GM18517 (cell line): ENCODE measurements at regions not wholly inside any gene's neighbourhood (a gene's known extent, or its start where the extent isn't known, plus 50 kb on each side); places are given as distances from the start of the nearest gene placed in this dataset.
"Not testable (repeated sequence)": the region's sequence is repeated elsewhere in the genome, so short reads cannot be mapped to it uniquely, and the experiment has no call there.

Experiments
- ATAC-seq: cut with Tn5 transposase; IDR thresholded peaks from one replicate; pipeline ENCODE4 v1.9.1; 2021; ENCODE audit warnings: mild to moderate bottlenecking, moderate library complexity; ENCODE audit not compliant: unreplicated experiment

- no peak for ATAC-seq
These were observed 161.4 kb upstream of the CDH11 start for GRCh38 chr16:65283181-65283651.

GRCh38 chr16:65281586-65281985 is 159.7 kb upstream of the CDH11 start:
- no peak for ATAC-seq

- no peak for ATAC-seq
These were observed 159.1 kb upstream of the CDH11 start for GRCh38 chr16:65280845-65281512.

- ATAC-seq, result no peak
These were observed 157.7 kb upstream of the CDH11 start for GRCh38 chr16:65279576-65279975.

GRCh38 chr16:65278874-65279273 is 157.0 kb upstream of the CDH11 start:
- no peak for ATAC-seq

GRCh38 chr16:65274566-65274965 is 152.7 kb upstream of the CDH11 start:
- no peak for ATAC-seq

- no peak for ATAC-seq
These were observed 151.0 kb upstream of the CDH11 start for GRCh38 chr16:65272699-65273414.

- no peak for ATAC-seq
These were observed 150.1 kb upstream of the CDH11 start for GRCh38 chr16:65271996-65272395.

GRCh38 chr16:65268331-65268730 is 146.5 kb upstream of the CDH11 start:
- ATAC-seq, result no peak

- ATAC-seq, result no peak
These were observed 142.0 kb upstream of the CDH11 start for GRCh38 chr16:65263896-65264295.

GRCh38 chr16:65260746-65261145 is 138.9 kb upstream of the CDH11 start:
- no peak for ATAC-seq

- ATAC-seq, result no peak
These were observed 132.3 kb upstream of the CDH11 start for GRCh38 chr16:65254144-65254543.

- no peak for ATAC-seq
These were observed 127.9 kb upstream of the CDH11 start for GRCh38 chr16:65249768-65250167.

GRCh38 chr16:65244787-65245186 is 122.9 kb upstream of the CDH11 start:
- ATAC-seq, result no peak

GRCh38 chr16:65235339-65236177 is 113.7 kb upstream of the CDH11 start:
- ATAC-seq, result no peak

GRCh38 chr16:65234721-65235320 is 113.0 kb upstream of the CDH11 start:
- not testable (repeated sequence) for ATAC-seq

- ATAC-seq, result no peak
These were observed 107.4 kb upstream of the CDH11 start for GRCh38 chr16:65229191-65229662.

GRCh38 chr16:65227150-65227835 is 105.4 kb upstream of the CDH11 start:
- ATAC-seq, result no peak

- ATAC-seq, result no peak
These were observed 104.2 kb upstream of the CDH11 start for GRCh38 chr16:65226077-65226476.

- ATAC-seq, result no peak
These were observed 103.6 kb upstream of the CDH11 start for GRCh38 chr16:65225488-65225887.
